Kidney (tissue), 13 donors: ENCODE measurements at regions not wholly inside any gene's neighbourhood (a gene's known extent, or its start where the extent isn't known, plus 50 kb on each side); places are given as distances from the start of the nearest gene placed in this dataset.

Experiments used
- DNase-seq, 5 donors: peaks; one replicate each; pipeline ENCODE4 v3.0.0-alpha.2; 2013 to 2020
- FAIRE-seq: peaks from 2 replicates; lab custom pipeline; 2012; peaks lifted over from hg19 to GRCh38; lab: Jason Lieb, UNC
- H3K27ac ChIP-seq, 2 donors: one replicate each; pipeline ENCODE4 v1.7.0; 2013; ENCODE audit warnings: low read depth in 2 of 2, low read length in 2 of 2, inconsistent platforms in 1 of 2
- H3K27me3 ChIP-seq: one replicate; pipeline ENCODE4 v1.7.1; 2013; ENCODE audit warnings: low read length, inconsistent platforms; ENCODE audit not compliant: control insufficient read depth, insufficient read depth
- H3K36me3 ChIP-seq, 3 donors: one replicate each; pipeline versions ENCODE4 v1.7.0 to v1.7.1; 2013; ENCODE audit warnings: low read length in 3 of 3, control low read depth in 1 of 3, inconsistent platforms in 1 of 3; ENCODE audit not compliant: insufficient read depth in 3 of 3, control insufficient read depth in 2 of 3
- H3K4me1 ChIP-seq, 3 donors: one replicate each; pipeline versions ENCODE4 v1.7.0 to v1.7.1; 2013; ENCODE audit warnings: low read length in 3 of 3, inconsistent platforms in 1 of 3, low read depth in 1 of 3; ENCODE audit not compliant: control insufficient read depth in 2 of 3, insufficient read depth in 2 of 3
- H3K4me3 ChIP-seq, 3 donors: one replicate each; pipeline versions ENCODE4 v1.7.0 to v1.8.1; 2013; ENCODE audit warnings: low read length in 3 of 3, control low read depth in 1 of 3, inconsistent platforms in 1 of 3
- H3K9ac ChIP-seq, 3 donors: one replicate each; pipeline versions ENCODE4 v1.7.0 to v1.7.1; 2013; ENCODE audit warnings: low read length in 3 of 3, control low read depth in 1 of 3, inconsistent platforms in 1 of 3
- H3K9me3 ChIP-seq, 3 donors: one replicate each; pipeline versions ENCODE4 v1.7.0 to v1.7.1; 2013; ENCODE audit warnings: low read length in 3 of 3, control low read depth in 1 of 3, inconsistent platforms in 1 of 3; ENCODE audit not compliant: control insufficient read depth in 2 of 3, insufficient read depth in 1 of 3
- CTCF ChIP-seq: IDR thresholded peaks from 3 replicates; pipeline ENCODE4 v1.5.1; 2012; ENCODE audit warnings: mild to moderate bottlenecking, moderate library complexity, borderline replicate concordance; ENCODE audit not compliant: insufficient read depth; ENCODE audit errors: extremely low read depth
- intact Hi-C: fragments of 100-400 bp; cut with DNase I; formaldehyde crosslinking; loops from one replicate; pipeline ENCODE4 v1.11.1; 2022
- donor health status: control.
- donor health status: control.
- donor health status: control.
- donor health status: control.
- donor health status: control.
- donor health status: DM: yes; HTN: yes; CAD: no.
- donor health status: Normal renal cell carcinoma (clear cell type).

- TF ChIP-seq CTCF: no peak
- H3K4me3 ChIP-seq: no peak overlapping the region
- H3K9me3 ChIP-seq: no peaks in the 10 kb centered on the region
- no peaks in the 10 kb centered on the region for H3K36me3 ChIP-seq
- H3K27me3 ChIP-seq: no peaks in the 10 kb centered on the region
- intact Hi-C loops: no loop called here
- no peak for DNase-seq
- no peak for FAIRE-seq
- no peak overlapping the region for H3K27ac ChIP-seq
- H3K4me1 ChIP-seq: no peaks in the 10 kb centered on the region
- H3K9ac ChIP-seq: no peak overlapping the region
Measured at GRCh38 chr14:45621731-45622130, 368.7 kb upstream of the MIS18BP1 start.

GRCh38 chr14:45619831-45620230, 366.8 kb upstream of the MIS18BP1 start:
- Histone ChIP-seq H3K36me3 (no peaks in the 10 kb centered on the region), H3K27ac (no peak overlapping the region), H3K9ac (no peak overlapping the region), H3K4me3 (no peak overlapping the region), H3K27me3 (no peaks in the 10 kb centered on the region), H3K9me3 (no peaks in the 10 kb centered on the region), H3K4me1 (no peaks in the 10 kb centered on the region)
- TF ChIP-seq CTCF: no peak
- intact Hi-C loops: no loop called here
- DNase-seq (no peak), FAIRE-seq (no peak)

GRCh38 chr14:45610318-45610717, 357.3 kb upstream of the MIS18BP1 start:
- peak; percentile 21 for TF ChIP-seq CTCF
- DNase-seq (peak in 3 of 5 donors; percentile 14 to 74 (median 72)), FAIRE-seq (no peak)
- H3K4me3 ChIP-seq: no peak overlapping the region
- no peaks in the 10 kb centered on the region for H3K9me3 ChIP-seq
- intact Hi-C loops: no loop called here
- H3K4me1 ChIP-seq: no peaks in the 10 kb centered on the region
- no peaks in the 10 kb centered on the region for H3K27me3 ChIP-seq
- no peaks in the 10 kb centered on the region for H3K36me3 ChIP-seq
- H3K27ac ChIP-seq: no peak overlapping the region
- no peak overlapping the region for H3K9ac ChIP-seq

GRCh38 chr14:45587142-45587541, 334.1 kb upstream of the MIS18BP1 start:
- DNase-seq: no peak
- intact Hi-C loops: no loop called here

More at GRCh38 chr14:45587142-45587541, 334.1 kb upstream of the MIS18BP1 start:
- no peaks in the 10 kb centered on the region for H3K27me3 ChIP-seq
- H3K27ac ChIP-seq: no peak overlapping the region
- H3K4me3 ChIP-seq: no peak overlapping the region
- TF ChIP-seq CTCF: no peak
- peaks cover 0 to 6% (median 2%) of the 10 kb centered on the region in 3 donors for H3K9me3 ChIP-seq
- no peak overlapping the region for H3K9ac ChIP-seq
- H3K36me3 ChIP-seq: no peaks in the 10 kb centered on the region
- no peak for FAIRE-seq
- no peaks in the 10 kb centered on the region for H3K4me1 ChIP-seq
